Stimulated activated CD8-positive, alpha-beta memory T cell treated with anti-CD3 and anti-CD28 coated beads, Interleukin-15, amount 100 ng/mL, for 48 hours (primary cell): ENCODE measurements at regions not wholly inside any gene's neighbourhood (a gene's known extent, or its start where the extent isn't known, plus 50 kb on each side); places are given as distances from the start of the nearest gene placed in this dataset.

Experiments
- DNase-seq, 2 donors: peaks; one replicate each; pipeline ENCODE4 v3.0.0-alpha.2; 2020; ENCODE audit warnings: low read depth in 2 of 2

DNA sequence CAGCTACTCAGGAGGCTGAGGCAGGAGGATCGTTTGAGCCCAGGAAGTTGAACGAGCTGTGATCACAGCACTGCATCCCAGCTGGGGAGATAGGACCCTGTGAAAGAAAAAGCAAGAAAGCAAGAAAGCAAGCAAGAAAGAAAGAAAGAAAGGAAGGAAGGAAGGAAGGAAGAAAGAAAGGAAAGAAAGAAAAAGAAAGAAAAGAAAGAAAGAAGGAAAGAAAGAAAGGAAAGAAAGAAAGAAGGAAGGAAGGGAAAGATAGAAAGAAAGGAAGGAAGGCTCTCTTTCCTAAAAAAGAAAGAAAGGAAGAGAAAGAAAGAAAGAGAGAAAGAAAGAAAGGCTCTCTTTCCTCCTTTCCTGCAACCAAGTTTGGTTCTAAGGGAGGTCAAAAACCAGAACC is 380.3 kb downstream of the PCNX1 start:
- DNase-seq = no peak

DNA sequence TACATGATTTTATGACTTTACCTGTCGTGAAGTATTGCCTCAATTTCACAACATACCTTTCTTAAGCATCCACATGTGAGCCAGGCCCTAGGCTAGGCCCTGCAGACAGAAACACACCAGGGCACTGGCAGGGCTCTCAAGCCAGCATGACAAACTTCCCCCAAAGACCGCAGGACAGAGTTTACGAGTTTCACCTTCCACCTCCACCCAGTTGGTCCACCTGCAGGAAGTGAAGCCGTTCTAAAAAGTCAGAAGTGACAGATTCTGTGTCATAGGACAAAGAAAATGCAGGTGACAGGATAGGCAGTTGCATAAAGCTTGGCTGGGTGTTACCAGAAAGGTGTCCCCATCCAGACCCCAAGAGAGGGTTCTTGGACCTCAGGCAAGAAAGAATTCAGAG is 382.3 kb downstream of the PCNX1 start:
- DNase-seq = peak; percentile 14 to 17

DNA sequence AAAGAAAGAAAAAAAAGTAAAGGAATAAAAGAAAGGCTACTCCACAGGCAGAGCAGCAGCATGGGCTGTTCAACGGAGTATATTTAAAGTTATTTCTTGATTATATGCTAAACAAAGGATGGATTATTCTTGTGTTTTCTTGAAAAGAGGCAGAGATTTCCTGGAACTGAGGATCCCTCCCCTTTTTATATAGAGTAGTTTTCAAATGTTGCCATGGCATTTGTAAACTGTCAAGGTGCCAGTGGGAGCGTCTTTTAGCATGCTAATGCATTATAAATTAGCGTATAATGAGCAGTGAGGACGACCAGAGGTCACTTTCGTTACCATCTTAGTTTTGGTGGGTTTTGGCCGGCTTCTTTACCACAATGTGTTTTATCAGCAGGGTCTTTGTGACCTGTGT is 383.0 kb downstream of the PCNX1 start:
- no peak for DNase-seq

DNA sequence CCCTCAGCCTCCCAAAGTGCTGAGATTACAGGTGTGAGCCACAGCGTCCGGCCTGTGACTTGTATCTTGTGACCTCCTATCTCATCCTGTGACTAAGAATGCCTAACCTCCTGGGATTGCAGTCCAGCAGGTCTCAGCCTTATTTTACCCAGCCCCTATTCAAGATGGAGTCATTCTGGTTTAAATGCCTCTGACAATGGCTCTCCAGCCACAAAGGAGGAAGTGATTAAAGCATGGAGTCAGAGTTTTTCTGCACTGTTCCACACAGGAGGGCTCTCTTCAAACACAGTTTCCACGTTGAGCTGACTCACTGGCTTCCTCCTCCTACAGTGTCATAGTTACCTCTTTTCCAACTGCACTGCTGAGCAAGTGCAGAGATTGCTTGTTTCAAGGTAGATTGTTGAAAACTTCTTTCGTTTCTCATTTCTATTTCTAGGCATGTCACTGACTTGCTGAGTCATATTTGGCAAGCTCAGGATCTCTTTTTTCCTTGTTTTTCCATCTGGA is 383.8 kb downstream of the PCNX1 start:
- DNase-seq = peak; percentile 21 to 38

DNA sequence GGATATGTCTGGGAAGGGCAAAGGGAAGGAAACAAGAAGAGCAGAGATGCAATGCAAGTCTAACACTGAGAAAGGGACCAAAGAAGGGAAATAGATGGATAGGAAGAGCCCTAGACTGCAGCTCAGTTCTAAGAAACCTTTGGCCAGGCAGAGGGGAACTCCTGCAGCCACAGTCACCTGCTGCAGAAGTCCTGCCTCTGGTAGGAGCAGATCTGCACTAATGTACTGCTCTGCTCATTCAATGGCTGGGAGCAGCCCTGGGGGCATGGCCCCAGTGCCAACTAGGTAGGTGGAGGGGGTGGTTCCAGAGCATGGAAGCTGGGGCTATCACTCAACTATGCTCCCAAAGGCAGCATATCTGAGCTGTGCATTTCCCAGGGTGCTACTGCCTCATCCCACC is 388.9 kb downstream of the PCNX1 start:
- DNase-seq = no peak

DNA sequence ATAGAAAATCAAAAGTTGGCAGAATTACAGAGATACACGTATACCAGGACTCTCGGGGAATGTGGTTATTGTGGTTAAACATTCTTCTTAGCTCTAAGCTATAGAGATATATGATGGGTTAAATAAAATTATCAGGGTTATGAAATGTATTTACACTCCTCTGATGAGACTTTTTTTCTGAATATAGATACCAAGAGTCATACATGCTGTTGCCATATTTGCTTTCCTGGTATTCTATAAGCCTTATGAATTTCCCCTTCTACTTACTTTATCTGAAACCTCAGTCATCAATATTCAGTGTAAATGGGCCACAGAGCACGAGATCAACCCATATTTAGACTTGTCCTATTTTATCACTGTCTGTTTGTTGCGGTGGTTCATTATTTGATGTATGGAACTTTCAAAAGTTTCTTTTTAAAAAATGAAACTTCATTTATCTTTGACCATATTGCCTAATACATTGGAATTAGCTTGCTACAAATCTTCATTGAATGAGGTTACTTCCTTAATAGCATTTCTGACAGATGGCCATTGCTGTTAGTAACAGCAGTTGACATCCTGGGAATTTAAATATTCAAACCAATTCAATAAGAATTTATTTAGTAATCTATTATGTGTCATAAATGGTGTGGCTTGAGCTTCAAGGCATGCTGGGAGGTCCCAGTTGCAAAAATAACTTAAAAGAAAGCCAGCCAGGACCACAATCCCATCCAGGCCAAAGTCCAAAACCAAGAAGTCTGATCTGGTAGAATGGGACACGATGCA is 393.5 kb downstream of the PCNX1 start:
- no peak for DNase-seq

DNA sequence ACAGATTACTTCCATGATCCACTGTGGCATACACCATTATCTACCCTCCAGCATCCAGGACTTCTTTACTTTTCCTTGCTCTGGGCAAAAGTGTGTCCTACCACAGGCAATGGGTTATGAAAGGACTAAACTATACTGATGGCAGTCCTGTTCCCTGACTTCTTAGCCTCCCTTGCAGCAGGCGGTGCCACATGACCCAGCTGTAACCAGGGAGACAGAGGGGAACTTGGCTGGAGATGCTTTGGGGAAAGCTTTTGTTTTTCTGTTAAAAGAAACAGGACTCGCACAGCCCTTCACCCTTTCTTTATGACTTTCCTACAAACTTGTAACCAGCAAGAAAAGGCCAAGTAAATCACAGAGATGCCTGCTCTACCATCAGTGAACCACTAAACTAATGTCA is 394.4 kb downstream of the PCNX1 start:
- DNase-seq = no peak

DNA sequence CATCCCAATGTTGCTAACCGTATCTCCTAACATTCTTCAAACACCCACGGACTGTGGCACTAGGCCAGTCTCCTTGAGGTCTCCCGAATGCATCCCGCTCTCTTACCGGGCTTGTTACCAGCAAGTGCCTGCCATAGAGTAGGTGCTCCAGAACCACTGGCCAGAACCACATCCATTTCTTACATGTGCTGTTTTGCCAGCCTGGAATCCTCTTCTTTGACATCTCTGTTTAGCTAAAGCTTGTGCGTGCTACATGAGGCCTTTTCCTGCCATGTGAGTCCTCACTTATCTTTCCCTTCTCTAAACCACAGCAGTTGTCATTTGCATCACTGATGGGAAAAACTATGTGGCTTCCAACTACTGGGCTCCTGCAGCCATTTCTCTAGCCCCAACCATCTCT is 397.4 kb downstream of the PCNX1 start:
- DNase-seq = no peak

DNA sequence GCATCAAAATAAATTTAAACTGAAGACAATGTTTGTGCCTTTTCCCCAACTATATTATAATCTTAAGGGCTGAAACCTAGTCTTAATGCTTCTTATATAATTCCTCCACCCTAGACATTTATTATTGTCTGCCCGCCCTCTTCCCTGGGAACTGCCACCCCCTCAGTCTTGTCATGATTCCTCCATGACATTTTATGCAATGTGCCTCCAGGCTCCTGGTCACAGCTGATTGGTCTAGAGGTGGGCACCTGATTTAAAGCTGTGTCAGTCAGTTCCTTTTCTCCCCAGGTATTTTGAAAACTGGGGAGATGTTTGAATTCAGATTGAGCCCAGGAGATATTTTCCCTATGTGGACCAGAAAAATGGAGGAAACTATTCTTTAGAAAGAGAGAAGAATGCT is 401.4 kb downstream of the PCNX1 start:
- no peak for DNase-seq

DNA sequence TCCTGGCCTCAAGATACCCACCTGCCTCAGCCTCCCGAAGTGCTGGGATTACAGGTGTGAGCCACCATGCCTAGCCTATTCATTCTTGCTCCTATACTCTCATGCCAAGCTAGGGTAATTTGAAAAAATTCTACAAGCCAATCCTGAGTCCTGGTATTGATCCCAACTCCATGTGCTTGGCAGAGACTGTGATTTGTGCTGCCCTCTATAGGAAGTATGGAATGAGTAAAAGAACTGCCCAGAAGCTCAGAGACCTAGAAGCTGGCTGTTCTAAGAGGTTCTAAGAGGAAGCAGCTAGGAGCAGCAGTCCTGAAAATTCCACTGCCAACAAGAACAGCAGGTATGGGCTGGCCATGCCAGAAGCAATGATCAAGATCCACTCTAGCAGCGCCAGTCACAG is 402.5 kb downstream of the PCNX1 start:
- no peak for DNase-seq

DNA sequence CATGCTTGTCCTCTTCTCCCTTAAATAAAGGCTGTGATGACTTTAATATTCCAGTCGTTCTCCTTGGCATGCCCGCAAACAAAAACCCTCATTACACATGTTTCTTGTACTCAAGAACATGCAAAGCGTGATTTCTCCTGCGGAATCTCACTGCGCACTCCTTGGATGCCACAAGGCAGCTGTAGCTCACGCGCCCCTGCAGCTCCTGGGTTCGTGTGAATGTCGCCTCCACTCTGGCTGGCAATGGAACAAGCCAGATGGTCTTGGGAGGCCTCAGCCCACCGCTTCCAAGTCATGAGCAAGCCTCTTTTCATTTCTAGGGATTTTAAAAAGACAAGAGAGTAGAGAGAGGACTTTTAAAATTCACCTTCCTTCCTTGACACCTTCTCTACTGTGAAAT is 403.8 kb downstream of the PCNX1 start:
- no peak for DNase-seq

DNA sequence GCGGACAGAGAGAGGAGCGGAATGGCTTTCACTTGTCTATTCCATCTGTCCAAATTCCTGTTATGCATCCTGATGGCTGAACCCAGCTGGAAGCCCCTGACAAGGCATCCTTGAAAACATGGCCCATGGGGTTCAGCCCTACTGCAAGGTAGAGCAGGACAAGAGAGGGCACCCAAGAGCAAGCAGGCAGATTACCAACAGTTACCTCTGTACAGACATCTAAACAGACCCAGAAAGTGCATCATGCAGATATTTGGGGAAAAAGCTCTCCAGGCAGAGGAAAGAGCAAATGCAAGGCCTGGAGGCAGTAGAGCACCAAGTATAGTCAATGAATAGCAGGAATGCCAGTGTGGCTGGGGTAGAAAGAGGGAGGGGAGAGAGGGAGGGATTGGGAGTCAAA is 407.5 kb downstream of the PCNX1 start:
- DNase-seq = no peak

DNA sequence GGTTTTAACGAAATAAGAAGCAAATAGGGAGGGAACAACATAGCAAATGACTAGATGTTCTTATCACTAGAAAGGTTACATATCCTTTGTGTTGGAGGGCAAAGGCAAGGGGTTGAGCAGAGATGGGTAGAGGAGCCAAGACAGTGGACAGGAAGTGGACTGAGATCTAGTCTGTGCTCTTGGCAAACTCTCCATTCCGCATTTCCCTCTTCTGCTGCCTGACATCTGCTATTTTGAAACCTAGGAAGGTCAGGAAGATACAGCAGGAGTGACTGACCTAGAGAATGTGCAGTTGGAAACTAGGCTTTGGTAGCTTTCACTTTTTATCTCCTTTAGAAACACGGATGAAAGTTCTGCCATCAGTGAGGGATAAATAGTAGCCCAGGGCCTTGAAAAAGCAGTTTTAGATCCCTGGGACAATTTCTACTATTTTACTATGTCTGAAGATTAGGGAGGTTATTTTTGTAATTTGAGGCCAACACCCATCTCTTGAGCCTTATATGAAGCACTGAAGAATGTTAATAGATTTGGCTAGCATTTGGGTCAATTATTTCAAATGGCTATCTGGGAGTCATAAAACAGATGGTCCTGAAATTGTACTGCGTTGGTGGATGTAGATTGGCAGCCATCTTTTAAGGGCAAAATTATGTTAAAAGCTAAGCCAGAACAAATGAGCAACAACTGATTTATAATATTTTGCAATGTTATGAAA is 410.3 kb downstream of the PCNX1 start:
- DNase-seq = no peak

DNA sequence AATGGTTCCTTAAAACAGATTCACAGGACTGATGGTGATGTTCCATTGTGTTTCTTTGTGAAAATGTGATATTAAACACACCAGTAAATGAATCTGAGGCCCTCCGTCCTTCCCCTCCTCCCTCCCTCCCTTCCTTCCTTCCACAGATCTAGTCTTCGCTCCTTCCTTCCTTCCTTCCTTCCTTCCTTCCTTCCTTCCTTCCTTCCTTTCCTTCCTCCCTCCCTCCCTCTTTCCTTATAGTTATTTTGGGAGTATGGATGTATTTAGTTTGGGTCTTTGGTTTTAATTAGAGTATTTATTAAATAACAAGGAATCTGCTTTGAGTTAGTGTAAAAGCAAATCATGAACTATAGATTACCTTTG is 410.8 kb downstream of the PCNX1 start:
- DNase-seq = no peak

DNA sequence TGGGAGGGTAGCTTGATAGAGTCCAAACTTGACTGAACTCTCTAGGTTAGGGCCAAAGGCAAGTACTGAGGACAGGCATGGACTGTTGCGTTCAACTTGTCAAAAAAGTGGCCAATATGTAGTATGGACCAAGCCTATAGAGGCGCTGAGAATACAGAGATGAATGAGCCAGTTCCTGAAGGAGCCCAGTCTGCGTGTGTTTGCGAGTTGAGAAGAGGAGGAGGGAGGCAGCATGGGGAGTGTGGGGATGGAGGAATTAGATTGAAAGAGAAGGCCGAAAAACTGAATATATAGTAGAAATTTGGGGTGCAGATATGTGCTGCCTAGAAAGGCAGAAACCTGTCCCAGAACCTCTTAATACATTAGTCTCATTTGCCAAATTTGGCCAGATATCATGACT is 412.4 kb downstream of the PCNX1 start:
- no peak for DNase-seq

DNA sequence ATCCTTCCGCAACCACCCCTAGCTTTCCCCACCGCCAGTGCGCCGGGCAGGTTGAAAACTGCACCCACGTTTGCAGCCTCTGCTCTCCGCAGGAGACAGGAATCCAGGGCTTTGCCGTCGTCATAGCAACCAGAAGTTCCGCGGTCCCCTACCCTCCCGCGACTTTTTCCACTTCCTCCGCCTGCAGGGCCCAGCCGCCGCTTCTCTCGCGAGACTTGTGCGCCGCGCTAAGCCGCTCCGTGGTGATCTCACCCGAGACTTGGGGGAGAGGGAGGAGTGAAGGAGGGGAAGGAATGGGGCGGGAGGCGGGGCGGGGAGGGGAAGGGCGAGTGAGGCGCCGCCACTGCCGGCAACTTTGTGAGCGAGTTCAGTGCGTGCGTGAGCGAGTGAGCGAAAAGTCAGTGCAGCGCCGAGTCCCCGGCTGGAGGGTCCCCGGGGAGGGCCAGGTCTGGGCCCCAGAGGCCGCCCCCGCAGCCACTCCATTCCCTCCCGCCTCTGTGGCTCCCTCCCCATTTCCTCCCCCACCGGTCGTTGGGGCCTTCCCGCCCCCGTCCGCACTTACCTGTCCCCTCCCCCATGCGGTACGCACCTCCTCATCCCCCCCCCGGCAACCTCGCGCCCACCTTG is 413.0 kb downstream of the PCNX1 start, which contains the start of gene SIPA1L1:
SIPA1L1 (plus strand) TSS at position 370 of the 627 bp plus-strand sequence.
- peak; percentile 97 to 98 for DNase-seq

DNA sequence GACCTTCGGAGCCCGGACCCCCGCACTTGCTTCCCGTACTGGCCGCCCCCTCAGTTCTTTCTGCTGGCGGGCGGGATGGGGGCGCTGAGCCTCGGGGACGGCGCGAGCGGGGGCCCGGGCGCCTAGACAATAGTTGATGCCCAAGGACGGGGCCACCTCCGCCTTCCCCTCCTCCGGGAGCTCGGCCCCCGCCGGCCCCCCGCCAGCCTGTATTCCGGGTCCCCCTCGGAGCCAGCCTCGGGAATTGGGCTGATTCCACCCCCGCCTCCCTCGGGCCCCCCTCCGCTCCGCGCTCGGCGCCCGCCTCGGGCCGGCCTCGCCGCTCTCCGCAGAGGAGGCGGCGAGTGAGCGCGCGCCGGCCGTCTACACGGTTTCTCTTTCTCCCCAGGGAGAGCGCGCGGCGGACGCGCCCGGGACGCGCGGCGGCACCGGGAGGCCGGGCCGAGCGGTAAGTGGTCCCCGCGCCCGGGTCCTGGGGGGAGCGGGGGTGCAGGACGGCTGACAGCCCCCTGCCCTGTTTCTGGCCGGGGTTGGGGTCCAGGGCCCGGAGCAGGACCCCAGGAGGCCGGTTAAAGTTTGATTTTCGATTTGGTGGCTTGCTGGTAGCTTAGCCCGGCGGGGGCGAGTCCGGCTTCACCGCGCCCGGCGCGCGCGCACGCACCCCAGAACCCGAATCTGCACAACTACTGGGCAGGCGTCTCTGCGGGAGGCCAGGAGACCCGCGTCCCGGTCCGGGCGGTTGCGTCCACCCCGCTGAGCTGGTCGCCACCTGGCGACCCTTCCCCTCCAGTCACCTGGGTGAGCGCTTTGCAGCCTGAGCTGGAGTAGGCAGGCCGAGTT is 413.7 kb downstream of the PCNX1 start:
- DNase-seq = peak in 1 of 2 donors; percentile 35

DNA sequence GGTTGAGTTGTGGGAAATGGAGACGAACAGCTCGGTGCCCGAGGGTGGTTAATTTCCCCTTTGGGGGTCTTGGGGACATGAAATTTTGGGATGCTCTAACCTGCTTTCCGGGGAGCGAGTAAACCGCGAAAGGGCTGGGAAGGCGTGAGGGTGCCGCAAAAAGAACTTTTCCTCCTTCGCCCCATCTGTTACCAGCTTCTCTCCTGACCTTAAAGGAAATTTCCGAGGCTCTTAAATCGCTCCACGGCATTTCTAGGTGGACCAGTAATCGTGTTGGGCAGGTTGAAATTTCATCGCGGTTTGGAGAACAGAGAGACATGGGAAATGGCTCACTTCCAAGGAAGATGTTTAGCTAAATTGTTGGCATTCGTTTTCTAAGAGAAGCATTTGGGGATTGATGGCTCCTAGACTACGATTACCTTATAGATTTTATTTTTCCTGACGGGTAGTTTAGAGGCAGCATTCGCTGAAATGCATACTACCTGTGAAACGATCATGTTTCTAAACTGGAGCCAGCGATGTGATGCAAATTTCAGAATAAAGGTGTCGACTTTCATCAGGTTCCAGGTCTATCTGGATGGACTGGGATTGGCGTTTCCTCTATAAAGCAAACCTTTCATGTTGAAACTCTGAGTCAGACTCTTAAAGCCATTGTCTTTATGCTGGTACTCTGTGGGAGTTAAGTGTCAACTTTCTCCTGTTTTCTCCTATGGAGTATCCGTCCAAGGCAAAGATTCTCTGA is 414.5 kb downstream of the PCNX1 start:
- no peak for DNase-seq

DNA sequence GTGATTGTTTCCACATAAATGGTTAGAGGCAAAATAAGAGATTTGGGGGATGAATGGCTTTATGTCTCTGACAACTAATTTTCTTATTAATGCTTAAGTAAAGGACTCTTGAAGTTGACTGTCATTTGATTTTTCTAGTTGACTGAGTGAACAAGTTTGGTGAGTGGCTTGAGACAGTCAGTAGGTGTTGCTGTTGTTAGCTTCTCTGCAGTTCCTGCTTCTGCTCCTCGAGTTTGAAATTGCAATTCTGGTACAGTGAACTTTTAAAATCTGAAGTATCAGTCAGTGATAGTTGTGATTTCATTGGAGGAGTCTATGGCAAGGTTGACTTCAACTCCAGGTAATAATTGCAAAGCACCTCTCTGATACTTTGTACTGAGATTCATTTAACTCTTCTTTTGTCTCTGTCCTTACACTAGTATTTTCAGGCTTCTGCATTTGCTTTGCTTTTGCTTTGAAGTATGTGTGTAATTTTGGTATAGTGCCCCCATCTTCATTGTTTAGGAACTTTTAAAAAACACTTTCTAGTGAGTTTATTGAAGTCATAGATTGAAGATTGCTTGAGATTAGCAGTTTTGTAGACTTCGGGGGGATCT is 415.5 kb downstream of the PCNX1 start:
- no peak for DNase-seq

DNA sequence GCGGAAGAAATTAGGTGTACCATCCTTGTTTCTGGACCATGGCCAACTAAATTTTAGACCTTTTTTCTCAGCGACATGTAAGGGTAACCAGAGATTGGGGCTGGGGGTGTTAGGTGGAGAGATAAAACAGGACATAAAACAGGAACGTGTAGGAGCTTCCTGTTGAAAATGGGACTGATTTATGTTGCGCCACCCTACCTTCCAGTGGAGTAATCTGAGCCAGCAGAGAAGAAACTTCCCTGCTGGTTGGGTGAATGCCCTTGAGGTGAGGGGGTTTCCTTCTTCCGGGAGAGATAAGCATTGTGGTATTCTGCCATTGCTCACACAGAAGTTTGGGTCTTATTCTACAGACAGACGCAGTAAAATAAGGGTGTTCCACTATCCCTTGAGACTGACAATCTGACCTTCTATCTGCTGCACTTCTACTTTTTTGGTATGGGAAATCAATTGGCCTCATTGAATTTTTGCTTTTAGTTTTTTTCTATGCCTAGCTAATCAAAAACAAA is 417.6 kb downstream of the PCNX1 start:
- peak in 1 of 2 donors; percentile 40 for DNase-seq

DNA sequence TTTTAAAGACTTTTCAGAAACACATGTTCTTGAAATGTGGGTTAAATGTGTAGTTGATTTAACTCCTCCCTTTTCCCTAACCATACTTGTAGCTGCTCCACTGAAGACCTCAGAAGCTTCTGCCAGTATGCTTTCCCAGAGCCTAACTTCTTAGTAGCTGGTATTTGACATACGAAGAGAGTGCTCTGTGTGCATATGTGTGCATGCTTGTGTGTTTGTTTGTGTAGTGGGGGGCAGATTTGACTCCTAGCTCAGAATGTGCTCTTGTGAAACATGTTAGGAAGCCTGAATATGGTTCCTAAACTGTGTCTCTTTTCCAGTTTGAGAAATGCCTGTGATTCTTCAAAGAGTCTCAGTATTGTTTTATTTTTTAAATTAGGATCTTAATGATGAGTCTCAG is 420.4 kb downstream of the PCNX1 start:
- no peak for DNase-seq
